D721Med (cell line): ENCODE measurements at regions not wholly inside any gene's neighbourhood (a gene's known extent, or its start where the extent isn't known, plus 50 kb on each side); places are given as distances from the start of the nearest gene placed in this dataset.
"Not testable (repeated sequence)": the region's sequence is repeated elsewhere in the genome, so short reads cannot be mapped to it uniquely, and the experiment has no call there.

ENCODE experiments used
- DNase-seq: peaks from one replicate; pipeline ENCODE4 v3.0.0; 2011; ENCODE audit warnings: low spot score; ENCODE audit not compliant: insufficient read length
- FAIRE-seq: peaks from 2 replicates; lab custom pipeline; 2011; peaks lifted over from hg19 to GRCh38; lab: Jason Lieb, UNC
- CTCF ChIP-seq: IDR thresholded peaks from 2 replicates; pipeline ENCODE4 v1.5.1; 2012; ENCODE audit warnings: mild to moderate bottlenecking, control low read depth; ENCODE audit not compliant: insufficient read depth; ENCODE audit errors: missing control alignments

GRCh38 chr1:229729916-229730315 lies 103.9 kb downstream of the URB2 start:
- no peak for FAIRE-seq
- no peak for DNase-seq
- TF ChIP-seq CTCF = no peak

- no peak for DNase-seq
- TF ChIP-seq CTCF = no peak
- FAIRE-seq = no peak
Measured at GRCh38 chr1:229730573-229730972, 104.5 kb downstream of the URB2 start.

- FAIRE-seq = no peak
- no peak for TF ChIP-seq CTCF
- DNase-seq = no peak
Measured at GRCh38 chr1:229732061-229732460, 106.0 kb downstream of the URB2 start.

- no peak for TF ChIP-seq CTCF
Measured at GRCh38 chr1:229736376-229736775, 110.3 kb downstream of the URB2 start.

GRCh38 chr1:229742614-229743013 lies 116.6 kb downstream of the URB2 start:
- FAIRE-seq, DNase-seq: not testable (repeated sequence)

More at GRCh38 chr1:229736376-229736775, 110.3 kb downstream of the URB2 start:
- DNase-seq = no peak
- FAIRE-seq = no peak

GRCh38 chr1:229749992-229750391 lies 123.9 kb downstream of the URB2 start:
- no peak for TF ChIP-seq CTCF
- DNase-seq (no peak), FAIRE-seq (no peak)

GRCh38 chr1:229751610-229752009 lies 125.6 kb downstream of the URB2 start:
- no peak for FAIRE-seq
- DNase-seq = no peak
- no peak for TF ChIP-seq CTCF

- TF ChIP-seq CTCF = no peak
- no peak for FAIRE-seq
- DNase-seq = no peak
Measured at GRCh38 chr1:229752679-229753078, 126.6 kb downstream of the URB2 start.
